H9 (cell line): ENCODE measurements at regions not wholly inside any gene's neighbourhood (a gene's known extent, or its start where the extent isn't known, plus 50 kb on each side); places are given as distances from the start of the nearest gene placed in this dataset.

Source experiments
- DNase-seq: peaks from one replicate; pipeline ENCODE4 v3.0.0-alpha.2; 2017
- H2AFZ ChIP-seq: one replicate; pipeline ENCODE4 v1.6.1; 2013; ENCODE audit warnings: mild to moderate bottlenecking, low read length, control low read depth, moderate library complexity
- H2AK5ac ChIP-seq: 2 replicates; pipeline ENCODE4 v1.6.1; 2013; ENCODE audit warnings: low read length, control low read depth, mixed read lengths; ENCODE audit not compliant: insufficient read length
- H2BK120ac ChIP-seq: one replicate; pipeline ENCODE4 v1.6.1; 2013; ENCODE audit warnings: low read depth, mild to moderate bottlenecking, low read length, control low read depth, inconsistent platforms; ENCODE audit not compliant: poor library complexity, severe bottlenecking
- H2BK12ac ChIP-seq: 2 replicates; pipeline ENCODE4 v1.6.1; 2013; ENCODE audit warnings: low read length, control low read depth, mixed read lengths, low read depth; ENCODE audit not compliant: insufficient read length
- H2BK15ac ChIP-seq: 2 replicates; pipeline ENCODE4 v1.6.1; 2013; ENCODE audit warnings: low read depth, low read length, control low read depth
- H2BK20ac ChIP-seq: one replicate; pipeline ENCODE4 v1.6.1; 2013; ENCODE audit warnings: low read depth, mild to moderate bottlenecking, low read length, control low read depth, inconsistent platforms; ENCODE audit not compliant: poor library complexity, severe bottlenecking
- H2BK5ac ChIP-seq: 2 replicates; pipeline ENCODE4 v1.6.1; 2013; ENCODE audit warnings: low read length, control low read depth, mixed read lengths; ENCODE audit not compliant: insufficient read length
- H3K14ac ChIP-seq: 2 replicates; pipeline ENCODE4 v1.6.1; 2013; ENCODE audit warnings: low read length, control low read depth; ENCODE audit not compliant: insufficient read depth
- H3K18ac ChIP-seq: 2 replicates; pipeline ENCODE4 v1.6.1; 2013; ENCODE audit warnings: low read depth, mild to moderate bottlenecking, mixed read lengths, low read length, control low read depth; ENCODE audit not compliant: insufficient read length
- H3K23ac ChIP-seq: 2 replicates; pipeline ENCODE4 v1.6.1; 2013; ENCODE audit warnings: low read length, control low read depth, mixed read lengths, low read depth; ENCODE audit not compliant: insufficient read length
- H3K23me2 ChIP-seq: 2 replicates; pipeline ENCODE4 v1.6.1; 2013; ENCODE audit warnings: low read depth, mild to moderate bottlenecking, mixed read lengths, low read length, control low read depth; ENCODE audit not compliant: insufficient read length, poor library complexity, severe bottlenecking
- H3K27ac ChIP-seq: 2 replicates; pipeline ENCODE4 v1.5.1; 2013; ENCODE audit warnings: low read length, control low read depth, mixed read lengths, low read depth; ENCODE audit not compliant: insufficient read length
- H3K27me3 ChIP-seq: 2 replicates; pipeline ENCODE4 v1.6.1; 2013; ENCODE audit warnings: low read length, control low read depth, inconsistent platforms; ENCODE audit not compliant: insufficient read depth
- H3K4ac ChIP-seq: 2 replicates; pipeline ENCODE4 v1.6.1; 2013; ENCODE audit warnings: low read depth, mild to moderate bottlenecking, control low read depth, inconsistent platforms, low read length, moderate library complexity
- H3K4me1 ChIP-seq: 2 replicates; pipeline ENCODE4 v1.6.1; 2013; ENCODE audit warnings: low read length, control low read depth, inconsistent platforms; ENCODE audit not compliant: insufficient read depth
- H3K4me2 ChIP-seq: 2 replicates; pipeline ENCODE4 v1.6.1; 2013; ENCODE audit warnings: low read length, control low read depth, mixed read lengths; ENCODE audit not compliant: insufficient read length, insufficient read depth
- H3K56ac ChIP-seq: 2 replicates; pipeline ENCODE4 v1.6.1; 2013; ENCODE audit warnings: low read depth, mild to moderate bottlenecking, mixed read lengths, low read length, control low read depth; ENCODE audit not compliant: insufficient read length
- H3K79me1 ChIP-seq: 2 replicates; pipeline ENCODE4 v1.6.1; 2013; ENCODE audit warnings: low read depth, mild to moderate bottlenecking, moderate library complexity, low read length, control low read depth, inconsistent platforms; ENCODE audit not compliant: insufficient read depth, poor library complexity, severe bottlenecking
- H3K79me2 ChIP-seq: 2 replicates; pipeline ENCODE4 v1.6.1; 2013; ENCODE audit warnings: low read length, control low read depth, inconsistent platforms; ENCODE audit not compliant: insufficient read depth
- H3K9ac ChIP-seq: 2 replicates; pipeline ENCODE4 v1.6.1; 2013; ENCODE audit warnings: low read length, control low read depth, mixed read lengths; ENCODE audit not compliant: insufficient read length; ENCODE audit errors: extremely low read depth
- H3K9me3 ChIP-seq: one replicate; pipeline ENCODE4 v1.6.1; 2013; ENCODE audit warnings: low read depth, low read length, inconsistent platforms; ENCODE audit not compliant: control insufficient read depth
- H3T11ph ChIP-seq: one replicate; pipeline ENCODE4 v1.6.1; 2013; ENCODE audit warnings: mild to moderate bottlenecking, low read length, control low read depth, inconsistent platforms
- H4K20me1 ChIP-seq: one replicate; pipeline ENCODE4 v1.6.1; 2013; ENCODE audit not compliant: control insufficient read depth, insufficient read length, insufficient read depth
- H4K5ac ChIP-seq: 2 replicates; pipeline ENCODE4 v1.6.1; 2013; ENCODE audit warnings: low read depth, mild to moderate bottlenecking, mixed read lengths, low read length, control low read depth; ENCODE audit not compliant: insufficient read length
- H4K8ac ChIP-seq: replicated peaks from 2 replicates; pipeline ENCODE4 v1.6.1; 2013; ENCODE audit warnings: low read length, control low read depth, mixed read lengths, low read depth; ENCODE audit not compliant: insufficient read length
- H4K91ac ChIP-seq: 2 replicates; pipeline ENCODE4 v1.6.1; 2013; ENCODE audit warnings: low read depth, mild to moderate bottlenecking, moderate library complexity, mixed read lengths, low read length, control low read depth; ENCODE audit not compliant: insufficient read length
- H3K27ac Mint-ChIP-seq, 3 experiments: 2 replicates in 2 of 3; 3 replicates in 1 of 3; pipeline ENCODE4 v1.8.0; 2020 to 2021; ENCODE audit warnings: mixed read lengths in 3 of 3, mild to moderate bottlenecking in 1 of 3, moderate library complexity in 1 of 3
- H3K27me3 Mint-ChIP-seq: 2 replicates; pipeline ENCODE4 v1.8.0; 2021; ENCODE audit warnings: low read depth, mild to moderate bottlenecking, moderate library complexity, mixed read lengths
- H3K36me3 Mint-ChIP-seq, 3 experiments: 2 replicates in 2 of 3; 3 replicates in 1 of 3; pipeline ENCODE4 v1.8.0; 2020 to 2021; ENCODE audit warnings: low read depth in 3 of 3, mixed read lengths in 3 of 3; ENCODE audit not compliant: insufficient read depth in 1 of 3
- H3K4me1 Mint-ChIP-seq, 2 experiments: 2 replicates each; pipeline ENCODE4 v1.8.0; 2020; ENCODE audit warnings: mixed read lengths in 2 of 2
- H3K4me3 Mint-ChIP-seq, 2 experiments: 2 replicates in 1 of 2; 3 replicates in 1 of 2; pipeline ENCODE4 v1.8.0; 2020 to 2021; ENCODE audit warnings: mild to moderate bottlenecking in 2 of 2, mixed read lengths in 2 of 2, moderate library complexity in 1 of 2
- H3K9me3 Mint-ChIP-seq, 2 experiments: 2 replicates in 1 of 2; 3 replicates in 1 of 2; pipeline ENCODE4 v1.8.0; 2020; ENCODE audit warnings: mild to moderate bottlenecking in 2 of 2, mixed read lengths in 2 of 2, moderate library complexity in 1 of 2
- WGBS: extraction: QIAGEN DNeasy Blood & Tissue Kit; methylation state at CpG from one replicate; pipeline ENCODE4 v1.1.7; 2013; ENCODE audit warnings: missing lambda C conversion rate, low lambda C conversion rate, mixed read lengths; ENCODE audit not compliant: insufficient read length; ENCODE audit errors: extremely low coverage; 5-methylcytosine and 5-hydroxymethylcytosine counted together
- TF ChIP-seq, protein P1 (sequence below): fragments of 200-600 bp; sonication (generic); conservative IDR thresholded peaks from 3 replicates; pipeline ENCODE4 v1.8.0; 2021; ENCODE audit warnings: antibody characterized with exemption, mild to moderate bottlenecking

DNA sequence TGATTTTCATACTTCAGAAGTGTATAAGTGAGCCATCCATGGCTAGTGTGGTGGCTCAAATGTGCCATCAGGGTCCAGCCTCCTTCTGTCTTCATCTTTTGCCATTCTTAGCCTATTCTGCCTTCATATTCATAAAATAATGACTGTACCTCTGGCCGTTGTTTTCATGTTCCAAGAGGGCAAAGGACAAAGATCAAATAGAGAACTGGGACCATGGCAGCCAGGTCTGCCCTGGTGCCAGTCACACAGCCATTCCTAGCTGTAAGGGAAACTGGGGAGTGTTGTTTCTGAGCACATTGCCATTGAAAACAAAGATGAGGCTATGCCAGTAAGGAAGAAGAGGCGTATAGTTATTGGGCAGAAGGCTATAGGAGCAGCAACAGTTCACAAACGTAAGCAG lies 518.6 kb downstream of the TFAP2B start:
- DNase-seq = no peak
- Histone ChIP-seq H4K20me1 (no peaks in the 10 kb centered on the region), H3K23me2 (no peaks in the 10 kb centered on the region), H3K23ac (no peak overlapping the region), H3K56ac (no peak overlapping the region), H3K27me3 (no peaks in the 10 kb centered on the region), H3K79me2 (no peaks in the 10 kb centered on the region), H3K9ac (no peak overlapping the region), H2BK20ac (no peak overlapping the region), H3K4me2 (no peak overlapping the region), H2BK5ac (no peak overlapping the region), H4K91ac (no peak overlapping the region), H3T11ph (no peak overlapping the region), H4K5ac (no peak overlapping the region), H3K18ac (no peak overlapping the region), H2BK12ac (no peak overlapping the region), H3K4me1 (no peaks in the 10 kb centered on the region; the same call in 1 of the 2 replicates), H2AK5ac (no peak overlapping the region), H2BK15ac (no peak overlapping the region), H2BK120ac (no peak overlapping the region), H4K8ac (no peak overlapping the region), H3K79me1 (no peaks in the 10 kb centered on the region), H3K27ac (no peak overlapping the region), H2AFZ (no peak overlapping the region), H3K4ac (no peak overlapping the region), H3K9me3 (no peaks in the 10 kb centered on the region), H3K14ac (no peak overlapping the region)
- Mint-ChIP-seq H3K27me3 (peaks cover 4% of the 10 kb centered on the region), H3K27ac (no peak overlapping the region), H3K36me3 (no peaks in the 10 kb centered on the region), H3K9me3 (no peaks in the 10 kb centered on the region), H3K4me3 (no peak overlapping the region), H3K4me1 (no peaks in the 10 kb centered on the region)
- TF ChIP-seq, protein P1, sequence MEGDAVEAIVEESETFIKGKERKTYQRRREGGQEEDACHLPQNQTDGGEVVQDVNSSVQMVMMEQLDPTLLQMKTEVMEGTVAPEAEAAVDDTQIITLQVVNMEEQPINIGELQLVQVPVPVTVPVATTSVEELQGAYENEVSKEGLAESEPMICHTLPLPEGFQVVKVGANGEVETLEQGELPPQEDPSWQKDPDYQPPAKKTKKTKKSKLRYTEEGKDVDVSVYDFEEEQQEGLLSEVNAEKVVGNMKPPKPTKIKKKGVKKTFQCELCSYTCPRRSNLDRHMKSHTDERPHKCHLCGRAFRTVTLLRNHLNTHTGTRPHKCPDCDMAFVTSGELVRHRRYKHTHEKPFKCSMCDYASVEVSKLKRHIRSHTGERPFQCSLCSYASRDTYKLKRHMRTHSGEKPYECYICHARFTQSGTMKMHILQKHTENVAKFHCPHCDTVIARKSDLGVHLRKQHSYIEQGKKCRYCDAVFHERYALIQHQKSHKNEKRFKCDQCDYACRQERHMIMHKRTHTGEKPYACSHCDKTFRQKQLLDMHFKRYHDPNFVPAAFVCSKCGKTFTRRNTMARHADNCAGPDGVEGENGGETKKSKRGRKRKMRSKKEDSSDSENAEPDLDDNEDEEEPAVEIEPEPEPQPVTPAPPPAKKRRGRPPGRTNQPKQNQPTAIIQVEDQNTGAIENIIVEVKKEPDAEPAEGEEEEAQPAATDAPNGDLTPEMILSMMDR = no peak
- no CpG with 5 or more reads among the region's 3 CpGs for WGBS
